ENCODE measurements at regions not wholly inside any gene's neighbourhood (a gene's known extent, or its start where the extent isn't known, plus 50 kb on each side); places are given as distances from the start of the nearest gene placed in this dataset.
"Not testable (repeated sequence)": the region's sequence is repeated elsewhere in the genome, so short reads cannot be mapped to it uniquely, and the experiment has no call there.

DNA sequence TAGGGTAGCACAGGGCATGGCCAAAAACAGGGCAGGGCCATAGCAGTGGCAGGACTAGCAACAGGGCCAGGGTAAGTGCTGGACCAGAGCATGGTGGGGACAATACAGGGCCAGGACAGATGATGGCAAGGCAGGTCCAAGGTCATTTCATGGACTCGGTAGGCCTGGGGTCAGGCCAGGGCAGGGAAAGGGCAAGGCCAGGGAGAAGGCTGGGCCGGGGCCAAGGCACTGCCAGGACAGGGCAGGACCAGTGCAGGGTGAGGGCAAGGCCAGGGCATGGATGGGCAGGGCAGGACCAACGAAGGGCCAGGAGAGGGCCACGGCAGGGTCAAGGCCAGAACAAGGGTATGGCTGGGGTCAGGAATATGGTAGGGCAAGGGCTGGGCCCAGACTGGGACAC is 407.6 kb downstream of the ZNF33B start:
- H3K27ac Mint-ChIP-seq; H3K27ac ChIP-seq (ENCODE audit: low read length in 2 of 2); H3K4me3 Mint-ChIP-seq; H3K36me3 ChIP-seq (replicated peaks in 1 of 2; ENCODE audit: control extremely low read depth in 1 of 2, control insufficient read depth in 1 of 2, extremely low read depth in 1 of 2, insufficient read depth in 2 of 2, low read length in 1 of 2); H2AFZ ChIP-seq (ENCODE audit: insufficient read depth, low read depth, low read length, poor library complexity, severe bottlenecking); H3K4me3 ChIP-seq (ENCODE audit: control extremely low read depth in 1 of 5, extremely low read depth in 1 of 5, insufficient read depth in 1 of 5, low read depth in 2 of 5, low read length in 4 of 5); H4K20me1 ChIP-seq (ENCODE audit: control insufficient read depth, insufficient read depth, low read length, poor library complexity, severe bottlenecking); H3K9ac ChIP-seq (ENCODE audit: low read length); H3K27me3 ChIP-seq (replicated peaks in 1 of 4; ENCODE audit: control extremely low read depth in 1 of 4, control insufficient read depth in 3 of 4, insufficient read depth in 4 of 4, low read length in 3 of 4); CTCF ChIA-PET; POLR2A ChIA-PET; DNase-seq; ATAC-seq (ENCODE audit: low read depth); H3K27me3 Mint-ChIP-seq; intact Hi-C loops (cut with micrococcal nuclease); H3K4me1 Mint-ChIP-seq; H3K79me2 ChIP-seq (ENCODE audit: control insufficient read depth, insufficient read depth, low read length); H3K4me1 ChIP-seq (ENCODE audit: control insufficient read depth in 2 of 2, insufficient read depth in 2 of 2, low read length in 2 of 2); H3K4me2 ChIP-seq (replicated peaks; ENCODE audit: low read depth, low read length, poor library complexity, severe bottlenecking): not testable (repeated sequence)
- H3K9me3 Mint-ChIP-seq (ENCODE audit: insufficient read depth): peaks cover 27% of the 10 kb centered on the region
- H3K9me3 ChIP-seq (ENCODE audit: control extremely low read depth in 1 of 3, control insufficient read depth in 2 of 3, insufficient read depth in 1 of 3, low read length in 2 of 3): peaks cover 0 to 35% (median 0%) of the 10 kb centered on the region in 3 donors
- WGBS (ENCODE audit: insufficient coverage): 72% methylated on average over 4 of the region's 4 CpGs

DNA sequence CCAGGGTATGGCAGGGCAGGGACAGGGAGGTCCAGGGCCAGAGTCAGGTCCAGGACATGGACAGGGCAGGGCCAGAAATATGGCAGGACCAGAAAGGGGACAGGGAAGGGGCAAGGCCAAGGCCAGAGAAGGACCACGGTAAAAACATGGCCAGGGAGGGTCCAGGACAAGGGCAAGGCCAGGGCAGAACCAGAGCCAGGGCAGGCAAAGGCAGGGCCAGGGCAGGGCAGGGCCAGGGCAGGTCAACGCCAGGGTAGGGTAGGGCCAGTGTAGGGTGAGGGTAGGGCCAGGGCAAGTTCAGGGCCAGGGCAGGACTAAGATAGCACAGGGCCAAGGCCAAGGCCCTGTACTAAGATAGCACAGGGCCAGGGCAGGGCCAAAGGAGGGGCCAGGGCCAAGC is 408.3 kb downstream of the ZNF33B start:
- H3K4me2 ChIP-seq (replicated peaks; ENCODE audit: low read depth, low read length, poor library complexity, severe bottlenecking); DNase-seq; CTCF ChIA-PET; H3K4me3 Mint-ChIP-seq; H3K27ac Mint-ChIP-seq; H3K4me3 ChIP-seq (ENCODE audit: control extremely low read depth in 1 of 5, extremely low read depth in 1 of 5, insufficient read depth in 1 of 5, low read depth in 2 of 5, low read length in 4 of 5); H3K36me3 ChIP-seq (replicated peaks in 1 of 2; ENCODE audit: control extremely low read depth in 1 of 2, control insufficient read depth in 1 of 2, extremely low read depth in 1 of 2, insufficient read depth in 2 of 2, low read length in 1 of 2); H3K9ac ChIP-seq (ENCODE audit: low read length); H3K79me2 ChIP-seq (ENCODE audit: control insufficient read depth, insufficient read depth, low read length); intact Hi-C loops (cut with micrococcal nuclease); H3K27me3 ChIP-seq (replicated peaks in 1 of 4; ENCODE audit: control extremely low read depth in 1 of 4, control insufficient read depth in 3 of 4, insufficient read depth in 4 of 4, low read length in 3 of 4); ATAC-seq (ENCODE audit: low read depth); H3K4me1 Mint-ChIP-seq; H3K27me3 Mint-ChIP-seq; H2AFZ ChIP-seq (ENCODE audit: insufficient read depth, low read depth, low read length, poor library complexity, severe bottlenecking); H3K27ac ChIP-seq (ENCODE audit: low read length in 2 of 2); H3K4me1 ChIP-seq (ENCODE audit: control insufficient read depth in 2 of 2, insufficient read depth in 2 of 2, low read length in 2 of 2); H4K20me1 ChIP-seq (ENCODE audit: control insufficient read depth, insufficient read depth, low read length, poor library complexity, severe bottlenecking); POLR2A ChIA-PET: not testable (repeated sequence)
- H3K9me3 Mint-ChIP-seq (ENCODE audit: insufficient read depth): peaks cover 27% of the 10 kb centered on the region
- peaks cover 0 to 30% (median 0%) of the 10 kb centered on the region in 3 donors for H3K9me3 ChIP-seq (ENCODE audit: control extremely low read depth in 1 of 3, control insufficient read depth in 2 of 3, insufficient read depth in 1 of 3, low read length in 2 of 3)
- WGBS (ENCODE audit: insufficient coverage): 38% methylated on average over 1 of the region's 2 CpGs

DNA sequence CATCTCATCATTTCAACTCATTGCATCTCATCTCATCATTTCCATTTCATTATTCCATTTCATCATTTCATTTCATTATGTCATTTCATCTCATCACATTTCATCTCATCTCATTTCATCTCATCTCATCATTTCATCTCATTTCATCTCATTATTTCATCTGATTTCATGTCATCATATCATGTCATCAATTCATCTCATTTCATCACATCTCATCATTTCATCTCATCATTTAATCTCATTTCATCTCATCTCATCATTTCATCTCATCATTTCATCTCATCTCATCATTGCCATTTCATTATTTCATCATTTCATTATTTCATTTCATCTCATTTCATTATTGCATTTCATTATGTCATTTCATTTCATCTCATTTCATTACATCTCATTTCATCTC is 410.5 kb downstream of the ZNF33B start:
- H3K79me2 ChIP-seq (ENCODE audit: control insufficient read depth, insufficient read depth, low read length); H3K27ac ChIP-seq (ENCODE audit: low read length in 2 of 2); intact Hi-C loops (cut with micrococcal nuclease); H3K27me3 ChIP-seq (replicated peaks in 1 of 4; ENCODE audit: control extremely low read depth in 1 of 4, control insufficient read depth in 3 of 4, insufficient read depth in 4 of 4, low read length in 3 of 4); POLR2A ChIA-PET; DNase-seq; H4K20me1 ChIP-seq (ENCODE audit: control insufficient read depth, insufficient read depth, low read length, poor library complexity, severe bottlenecking); H3K4me1 ChIP-seq (ENCODE audit: control insufficient read depth in 2 of 2, insufficient read depth in 2 of 2, low read length in 2 of 2); H3K27ac Mint-ChIP-seq; ATAC-seq (ENCODE audit: low read depth); H3K4me3 Mint-ChIP-seq; H3K36me3 ChIP-seq (replicated peaks in 1 of 2; ENCODE audit: control extremely low read depth in 1 of 2, control insufficient read depth in 1 of 2, extremely low read depth in 1 of 2, insufficient read depth in 2 of 2, low read length in 1 of 2); CTCF ChIA-PET; H3K27me3 Mint-ChIP-seq; H2AFZ ChIP-seq (ENCODE audit: insufficient read depth, low read depth, low read length, poor library complexity, severe bottlenecking); H3K9ac ChIP-seq (ENCODE audit: low read length); H3K4me3 ChIP-seq (ENCODE audit: control extremely low read depth in 1 of 5, extremely low read depth in 1 of 5, insufficient read depth in 1 of 5, low read depth in 2 of 5, low read length in 4 of 5); H3K4me2 ChIP-seq (replicated peaks; ENCODE audit: low read depth, low read length, poor library complexity, severe bottlenecking); H3K4me1 Mint-ChIP-seq: not testable (repeated sequence)
- peaks cover 0 to 18% (median 0%) of the 10 kb centered on the region in 3 donors for H3K9me3 ChIP-seq (ENCODE audit: control extremely low read depth in 1 of 3, control insufficient read depth in 2 of 3, insufficient read depth in 1 of 3, low read length in 2 of 3)
- peaks cover 27% of the 10 kb centered on the region for H3K9me3 Mint-ChIP-seq (ENCODE audit: insufficient read depth)

DNA sequence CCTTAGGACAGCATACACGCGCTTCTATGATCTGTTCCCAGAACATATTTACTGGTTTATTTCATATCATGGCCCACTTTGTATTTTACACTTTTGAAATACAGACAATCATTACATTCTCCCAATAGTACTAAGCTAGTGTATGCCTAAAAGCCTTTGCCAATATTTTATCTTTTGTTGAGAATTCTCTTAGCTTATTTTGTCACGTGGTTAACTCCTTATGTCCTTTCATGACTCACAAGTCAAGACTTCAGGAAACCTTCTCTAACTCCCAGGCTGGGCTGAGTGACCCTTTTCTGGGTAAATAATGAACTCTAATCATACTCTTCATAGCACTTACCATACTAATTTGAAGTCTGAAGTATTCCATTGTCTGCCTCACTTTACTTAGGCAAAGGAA is 444.8 kb downstream of the ZNF33B start:
- H3K79me2 ChIP-seq (ENCODE audit: control insufficient read depth, insufficient read depth, low read length); H3K4me3 Mint-ChIP-seq; H3K9ac ChIP-seq (ENCODE audit: low read length); H3K27me3 Mint-ChIP-seq; H4K20me1 ChIP-seq (ENCODE audit: control insufficient read depth, insufficient read depth, low read length, poor library complexity, severe bottlenecking); intact Hi-C loops (cut with micrococcal nuclease); H3K27me3 ChIP-seq (replicated peaks in 1 of 4; ENCODE audit: control extremely low read depth in 1 of 4, control insufficient read depth in 3 of 4, insufficient read depth in 4 of 4, low read length in 3 of 4); H3K9me3 Mint-ChIP-seq (ENCODE audit: insufficient read depth); CTCF ChIA-PET; H3K27ac Mint-ChIP-seq; POLR2A ChIA-PET; H2AFZ ChIP-seq (ENCODE audit: insufficient read depth, low read depth, low read length, poor library complexity, severe bottlenecking); DNase-seq; H3K4me3 ChIP-seq (ENCODE audit: control extremely low read depth in 1 of 5, extremely low read depth in 1 of 5, insufficient read depth in 1 of 5, low read depth in 2 of 5, low read length in 4 of 5); H3K27ac ChIP-seq (ENCODE audit: low read length in 2 of 2); H3K36me3 ChIP-seq (replicated peaks in 1 of 2; ENCODE audit: control extremely low read depth in 1 of 2, control insufficient read depth in 1 of 2, extremely low read depth in 1 of 2, insufficient read depth in 2 of 2, low read length in 1 of 2); H3K4me2 ChIP-seq (replicated peaks; ENCODE audit: low read depth, low read length, poor library complexity, severe bottlenecking); H3K4me1 Mint-ChIP-seq; H3K4me1 ChIP-seq (ENCODE audit: control insufficient read depth in 2 of 2, insufficient read depth in 2 of 2, low read length in 2 of 2); H3K9me3 ChIP-seq (ENCODE audit: control extremely low read depth in 1 of 3, control insufficient read depth in 2 of 3, insufficient read depth in 1 of 3, low read length in 2 of 3); ATAC-seq (ENCODE audit: low read depth): not testable (repeated sequence)
- no CpG with 5 or more reads among the region's 3 CpGs for WGBS (ENCODE audit: insufficient coverage)

Data from B cell (primary cell).